ENCODE measurements at regions not wholly inside any gene's neighbourhood (a gene's known extent, or its start where the extent isn't known, plus 50 kb on each side); places are given as distances from the start of the nearest gene placed in this dataset.

DNA sequence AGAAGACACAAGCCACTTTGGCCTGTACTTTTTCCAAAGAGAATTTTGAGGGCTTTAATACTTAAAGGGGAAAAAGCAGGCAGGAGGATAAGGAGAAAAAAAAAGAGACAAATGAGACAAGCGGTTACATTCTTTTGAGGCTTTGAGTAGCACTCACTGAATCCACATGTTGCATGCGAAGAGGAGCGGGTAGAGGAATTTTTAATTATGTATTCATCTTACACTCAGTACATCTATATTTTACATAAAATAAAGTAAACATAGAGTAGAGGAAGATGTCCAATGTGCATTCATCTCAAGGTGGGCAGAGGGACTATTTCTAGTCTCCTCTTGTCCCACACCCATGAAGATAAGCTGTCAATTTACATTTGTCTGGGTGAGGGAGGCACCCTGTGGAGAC is 266.9 kb downstream of the CD109 start:
- H3K9ac ChIP-seq (ENCODE audit: low read length), result no peak overlapping the region
- TF ChIP-seq SMC3 (conservative IDR thresholded peaks at IDR 0.05; ENCODE audit: poor library complexity), result no peak
- H2AFZ ChIP-seq (ENCODE audit: low read depth, low read length), result no peak overlapping the region
- H3K36me3 ChIP-seq (ENCODE audit: insufficient read depth, low read length), result no peaks in the 10 kb centered on the region
- no peaks in the 10 kb centered on the region for H3K9me3 ChIP-seq (ENCODE audit: low read length)
- no peak overlapping the region for H3K4me2 ChIP-seq (ENCODE audit: low read length)
- H3K79me2 ChIP-seq (replicated peaks; ENCODE audit: insufficient read depth, low read length), result no peaks in the 10 kb centered on the region
- no peaks in the 10 kb centered on the region for H3F3A ChIP-seq (ENCODE audit: insufficient read depth, low read length, poor library complexity, severe bottlenecking)
- no peak overlapping the region for H3K27ac ChIP-seq (ENCODE audit: low read length)
- H3K27me3 ChIP-seq (ENCODE audit: insufficient read depth, low read depth, low read length), result no peaks in the 10 kb centered on the region
- no peak overlapping the region for H3K4me3 ChIP-seq (ENCODE audit: low read length)
- no peaks in the 10 kb centered on the region for H3K9me2 ChIP-seq (ENCODE audit: insufficient read depth, low read length)
- no peaks in the 10 kb centered on the region for H4K20me1 ChIP-seq (ENCODE audit: insufficient read depth)

DNA sequence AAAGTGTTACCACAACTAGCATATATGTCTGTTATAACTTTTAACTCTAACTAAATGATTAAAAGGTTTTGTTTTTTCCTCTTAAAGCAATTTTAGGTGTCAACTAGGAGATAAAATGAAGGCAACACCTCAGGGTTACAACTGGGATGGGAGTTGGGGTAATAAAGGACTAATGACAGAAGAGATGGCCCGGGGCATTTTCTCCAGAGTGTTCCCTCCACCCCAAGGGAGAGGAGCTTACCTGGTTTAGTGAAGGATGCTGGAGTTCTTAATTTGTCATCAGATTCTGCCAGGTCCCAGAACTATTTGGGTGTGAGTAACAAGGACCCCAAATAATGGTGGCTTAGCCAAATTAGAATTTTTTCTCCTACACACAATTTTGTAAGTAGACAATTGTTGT is 260.3 kb downstream of the CD109 start:
- Histone ChIP-seq H3K27ac (ENCODE audit: low read length) (no peak overlapping the region), H3K27me3 (ENCODE audit: insufficient read depth, low read depth, low read length) (no peaks in the 10 kb centered on the region), H3K4me3 (ENCODE audit: low read length) (no peak overlapping the region), H4K20me1 (ENCODE audit: insufficient read depth) (no peaks in the 10 kb centered on the region), H3K9me3 (ENCODE audit: low read length) (no peaks in the 10 kb centered on the region), H3F3A (ENCODE audit: insufficient read depth, low read length, poor library complexity, severe bottlenecking) (no peaks in the 10 kb centered on the region), H3K79me2 (replicated peaks; ENCODE audit: insufficient read depth, low read length) (no peaks in the 10 kb centered on the region), H3K36me3 (ENCODE audit: insufficient read depth, low read length) (no peaks in the 10 kb centered on the region), H2AFZ (ENCODE audit: low read depth, low read length) (no peak overlapping the region), H3K4me2 (ENCODE audit: low read length) (no peak overlapping the region), H3K9ac (ENCODE audit: low read length) (no peak overlapping the region), H3K9me2 (ENCODE audit: insufficient read depth, low read length) (no peaks in the 10 kb centered on the region)
- TF ChIP-seq REST (IDR thresholded peaks at IDR 0.05; ENCODE audit: borderline replicate concordance), result no peak

- Histone ChIP-seq H2AFZ (ENCODE audit: low read depth, low read length) (no peak overlapping the region), H3K9ac (ENCODE audit: low read length) (no peak overlapping the region), H3K27me3 (ENCODE audit: insufficient read depth, low read depth, low read length) (no peaks in the 10 kb centered on the region), H3K4me2 (ENCODE audit: low read length) (no peak overlapping the region), H4K20me1 (ENCODE audit: insufficient read depth) (no peaks in the 10 kb centered on the region), H3K4me3 (ENCODE audit: low read length) (no peak overlapping the region), H3K79me2 (replicated peaks; ENCODE audit: insufficient read depth, low read length) (no peaks in the 10 kb centered on the region), H3K9me2 (ENCODE audit: insufficient read depth, low read length) (no peaks in the 10 kb centered on the region), H3K9me3 (ENCODE audit: low read length) (no peaks in the 10 kb centered on the region), H3F3A (ENCODE audit: insufficient read depth, low read length, poor library complexity, severe bottlenecking) (no peaks in the 10 kb centered on the region), H3K27ac (ENCODE audit: low read length) (no peak overlapping the region), H3K36me3 (ENCODE audit: insufficient read depth, low read length) (no peaks in the 10 kb centered on the region)
- TF ChIP-seq REST (IDR thresholded peaks at IDR 0.05; ENCODE audit: borderline replicate concordance) (no peak), SMC3 (conservative IDR thresholded peaks at IDR 0.05; ENCODE audit: poor library complexity) (no peak), EZH2 (IDR thresholded peaks at IDR 0.05; ENCODE audit: borderline replicate concordance, insufficient read depth, low read length, poor library complexity, severe bottlenecking) (no peak), POLR2AphosphoS5 (IDR thresholded peaks at IDR 0.05) (no peak), EP300 (conservative IDR thresholded peaks at IDR 0.05; ENCODE audit: poor library complexity, severe bottlenecking) (no peak), RAD21 (conservative IDR thresholded peaks at IDR 0.05) (no peak), MXI1 (conservative IDR thresholded peaks at IDR 0.05; ENCODE audit: poor library complexity, severe bottlenecking) (no peak), CTCF (IDR thresholded peaks at IDR 0.05; ENCODE audit: poor library complexity, severe bottlenecking) (no peak), TAF1 (IDR thresholded peaks at IDR 0.05; ENCODE audit: low read depth) (no peak)
Observed at GRCh38 chr6:73955800-73956199, 259.8 kb downstream of the CD109 start.

Data from neural cell (in vitro differentiated cells).